Panc1 (cell line): ENCODE measurements at regions not wholly inside any gene's neighbourhood (a gene's known extent, or its start where the extent isn't known, plus 50 kb on each side); places are given as distances from the start of the nearest gene placed in this dataset.

Source experiments
- ATAC-seq: fragments of 200-7000 bp; cut with Tn5 transposase; 2 replicates; pipeline ENCODE4 v1.9.1; 2020; ENCODE audit warnings: mild to moderate bottlenecking, moderate library complexity
- BruUV-seq: library from RNA; stranded (reverse); fragments of 400-500 nt; replicated peaks from 2 replicates; lab custom pipeline; 2021; lab: Mats Ljungman, UMichigan
- CTCF ChIA-PET: fragments of 300-600 bp; sonication (Branson Sonifier 250); formaldehyde crosslinking; loops from one replicate; lab custom pipeline; 2022; ENCODE audit warnings: antibody characterized with exemption; lab: Charles Lee
- POLR2A ChIA-PET: fragments of 300-600 bp; sonication (Branson Sonifier 250); formaldehyde crosslinking; loops from one replicate; lab custom pipeline; 2022; ENCODE audit warnings: antibody characterized with exemption; lab: Charles Lee
- DNase-seq: peaks from one replicate; pipeline ENCODE4 v3.0.0-alpha.2; 2010; ENCODE audit warnings: low read depth, low spot score
- H3K27ac ChIP-seq: 2 replicates; pipeline ENCODE4 v1.5.1; 2011; ENCODE audit warnings: mild to moderate bottlenecking, low read length, inconsistent platforms
- H3K27me3 ChIP-seq: fragments of 200-500 bp; sonication (Bioruptor generic); 2 replicates; pipeline ENCODE4 v1.6.0; 2014; ENCODE audit warnings: low read length, inconsistent platforms; ENCODE audit not compliant: control insufficient read depth, insufficient read depth
- H3K36me3 ChIP-seq: fragments of 200-500 bp; sonication (Bioruptor generic); 2 replicates; pipeline ENCODE4 v1.5.1; 2014; ENCODE audit warnings: inconsistent platforms, mild to moderate bottlenecking, low read length, moderate library complexity; ENCODE audit not compliant: control insufficient read depth, insufficient read depth
- H3K4me1 ChIP-seq: 2 replicates; pipeline ENCODE4 v1.5.1; 2011; ENCODE audit warnings: inconsistent platforms, mild to moderate bottlenecking, low read length, moderate library complexity; ENCODE audit not compliant: control insufficient read depth, insufficient read depth
- H3K4me3 ChIP-seq, 2 experiments: 2 replicates each; pipeline ENCODE4 v1.5.1; 2011 to 2012; ENCODE audit warnings: low read depth in 2 of 2, low read length in 2 of 2, mild to moderate bottlenecking in 2 of 2, inconsistent platforms in 1 of 2, moderate library complexity in 1 of 2
- H3K9me3 ChIP-seq: fragments of 200-500 bp; sonication (Bioruptor generic); 2 replicates; pipeline ENCODE4 v1.5.1; 2014; ENCODE audit warnings: low read depth, mild to moderate bottlenecking, inconsistent platforms, low read length, moderate library complexity; ENCODE audit not compliant: control insufficient read depth, insufficient read depth
- POLR2AphosphoS5 ChIP-seq: IDR thresholded peaks from 2 replicates; pipeline ENCODE4 v1.6.1; 2012; ENCODE audit warnings: mild to moderate bottlenecking, low read depth, low read length, moderate library complexity
- SIN3A ChIP-seq: IDR thresholded peaks from 2 replicates; pipeline ENCODE4 v1.6.1; 2012; ENCODE audit warnings: low read depth, mild to moderate bottlenecking, low read length, moderate library complexity, borderline replicate concordance; ENCODE audit not compliant: insufficient read depth
- TCF7L2 ChIP-seq: IDR thresholded peaks from 2 replicates; pipeline ENCODE4 v1.6.1; 2011; ENCODE audit warnings: mild to moderate bottlenecking, low read depth, low read length, inconsistent platforms
- in situ Hi-C: cut with HindIII; loops from 2 replicates; pipeline ENCODE4 v1.10.0; 2016; ENCODE audit warnings: low sequenced_read_pairs, low pct_unique_long_range_greater_than_20kb
- intact Hi-C: fragments of 100-400 bp; cut with micrococcal nuclease; formaldehyde crosslinking; loops from one replicate; pipeline ENCODE4 v1.10.0; 2022; ENCODE audit not compliant: unreplicated experiment
- TF ChIP-seq, protein P1 (sequence below): fragments of 450-650 bp; IDR thresholded peaks from 2 replicates; pipeline ENCODE4 v1.5.1; 2017; ENCODE audit warnings: mild to moderate bottlenecking
- TF ChIP-seq, protein P2 (sequence below), 2 experiments: IDR thresholded peaks; 2 replicates each; pipeline ENCODE4 v1.6.1; 2011 to 2012; ENCODE audit warnings: low read depth in 2 of 2, control low read depth in 1 of 2, low read length in 1 of 2, mild to moderate bottlenecking in 1 of 2, moderate library complexity in 1 of 2; ENCODE audit not compliant: insufficient read depth in 1 of 2

DNA sequence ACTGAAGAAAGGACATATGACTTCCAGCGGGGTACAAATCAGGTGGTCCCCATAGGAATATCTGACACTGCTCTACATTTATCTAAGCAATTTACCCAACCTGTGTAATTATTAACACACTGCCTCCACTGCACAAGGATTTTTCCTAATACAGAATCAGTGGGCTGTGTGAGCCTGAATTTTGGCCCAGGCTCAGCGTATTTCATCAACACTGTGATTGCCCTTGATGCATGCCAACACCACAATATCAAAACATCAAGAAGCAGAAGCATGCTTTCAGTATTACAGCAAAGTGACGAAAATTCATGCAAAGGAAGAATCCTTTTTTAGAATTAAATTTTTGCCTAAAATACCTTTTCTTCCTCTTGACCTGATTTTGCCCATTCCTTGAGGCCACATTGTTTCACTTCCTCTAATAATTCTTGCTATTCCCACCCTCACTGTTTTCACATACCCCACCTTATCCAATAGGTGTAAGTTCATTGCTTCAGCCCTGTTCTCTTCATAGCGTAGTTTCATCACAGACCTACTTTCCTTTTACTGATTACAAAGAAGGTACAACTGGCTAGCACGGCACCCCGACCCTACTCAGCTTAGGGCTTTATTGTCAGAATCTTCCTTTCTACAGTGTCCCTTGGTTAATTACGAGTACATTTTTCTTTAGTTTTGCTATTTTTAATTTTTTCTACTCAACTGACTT is 83.7 kb upstream of the PTCHD4 start:
- intact Hi-C loops = no loop called here

DNA sequence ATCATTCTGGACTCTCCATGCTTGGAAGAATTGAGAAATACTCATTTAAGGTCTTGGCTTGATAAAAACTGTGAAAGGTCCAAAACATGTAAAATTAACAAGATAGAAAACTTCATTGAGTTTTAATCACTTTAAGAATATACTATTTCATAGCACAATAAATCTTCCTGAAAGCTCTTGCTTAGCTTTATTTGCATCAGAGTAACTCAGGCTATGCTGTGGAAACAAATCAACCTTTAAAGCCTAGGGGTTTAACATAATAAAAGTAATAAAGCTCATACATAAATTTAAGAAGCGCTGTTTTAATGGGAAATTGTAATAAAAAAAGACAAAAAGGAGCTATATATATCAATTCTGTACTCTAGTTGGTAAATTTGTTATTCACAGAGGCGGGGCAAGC is 77.2 kb upstream of the PTCHD4 start:
- intact Hi-C loops (no loop called here), in situ Hi-C loops (no loop called here)
- no peak overlapping the region for H3K27ac ChIP-seq
- BruUV-seq = no TSS peak
- no peak for ATAC-seq
- ChIA-PET CTCF (no interaction called here), POLR2A (no interaction called here)
- no peak overlapping the region for H3K4me3 ChIP-seq
- TF ChIP-seq POLR2AphosphoS5 (no peak), TCF7L2 (no peak), SIN3A (no peak)
- TF ChIP-seq, protein P1, sequence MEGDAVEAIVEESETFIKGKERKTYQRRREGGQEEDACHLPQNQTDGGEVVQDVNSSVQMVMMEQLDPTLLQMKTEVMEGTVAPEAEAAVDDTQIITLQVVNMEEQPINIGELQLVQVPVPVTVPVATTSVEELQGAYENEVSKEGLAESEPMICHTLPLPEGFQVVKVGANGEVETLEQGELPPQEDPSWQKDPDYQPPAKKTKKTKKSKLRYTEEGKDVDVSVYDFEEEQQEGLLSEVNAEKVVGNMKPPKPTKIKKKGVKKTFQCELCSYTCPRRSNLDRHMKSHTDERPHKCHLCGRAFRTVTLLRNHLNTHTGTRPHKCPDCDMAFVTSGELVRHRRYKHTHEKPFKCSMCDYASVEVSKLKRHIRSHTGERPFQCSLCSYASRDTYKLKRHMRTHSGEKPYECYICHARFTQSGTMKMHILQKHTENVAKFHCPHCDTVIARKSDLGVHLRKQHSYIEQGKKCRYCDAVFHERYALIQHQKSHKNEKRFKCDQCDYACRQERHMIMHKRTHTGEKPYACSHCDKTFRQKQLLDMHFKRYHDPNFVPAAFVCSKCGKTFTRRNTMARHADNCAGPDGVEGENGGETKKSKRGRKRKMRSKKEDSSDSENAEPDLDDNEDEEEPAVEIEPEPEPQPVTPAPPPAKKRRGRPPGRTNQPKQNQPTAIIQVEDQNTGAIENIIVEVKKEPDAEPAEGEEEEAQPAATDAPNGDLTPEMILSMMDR = no peak
- TF ChIP-seq, protein P2, sequence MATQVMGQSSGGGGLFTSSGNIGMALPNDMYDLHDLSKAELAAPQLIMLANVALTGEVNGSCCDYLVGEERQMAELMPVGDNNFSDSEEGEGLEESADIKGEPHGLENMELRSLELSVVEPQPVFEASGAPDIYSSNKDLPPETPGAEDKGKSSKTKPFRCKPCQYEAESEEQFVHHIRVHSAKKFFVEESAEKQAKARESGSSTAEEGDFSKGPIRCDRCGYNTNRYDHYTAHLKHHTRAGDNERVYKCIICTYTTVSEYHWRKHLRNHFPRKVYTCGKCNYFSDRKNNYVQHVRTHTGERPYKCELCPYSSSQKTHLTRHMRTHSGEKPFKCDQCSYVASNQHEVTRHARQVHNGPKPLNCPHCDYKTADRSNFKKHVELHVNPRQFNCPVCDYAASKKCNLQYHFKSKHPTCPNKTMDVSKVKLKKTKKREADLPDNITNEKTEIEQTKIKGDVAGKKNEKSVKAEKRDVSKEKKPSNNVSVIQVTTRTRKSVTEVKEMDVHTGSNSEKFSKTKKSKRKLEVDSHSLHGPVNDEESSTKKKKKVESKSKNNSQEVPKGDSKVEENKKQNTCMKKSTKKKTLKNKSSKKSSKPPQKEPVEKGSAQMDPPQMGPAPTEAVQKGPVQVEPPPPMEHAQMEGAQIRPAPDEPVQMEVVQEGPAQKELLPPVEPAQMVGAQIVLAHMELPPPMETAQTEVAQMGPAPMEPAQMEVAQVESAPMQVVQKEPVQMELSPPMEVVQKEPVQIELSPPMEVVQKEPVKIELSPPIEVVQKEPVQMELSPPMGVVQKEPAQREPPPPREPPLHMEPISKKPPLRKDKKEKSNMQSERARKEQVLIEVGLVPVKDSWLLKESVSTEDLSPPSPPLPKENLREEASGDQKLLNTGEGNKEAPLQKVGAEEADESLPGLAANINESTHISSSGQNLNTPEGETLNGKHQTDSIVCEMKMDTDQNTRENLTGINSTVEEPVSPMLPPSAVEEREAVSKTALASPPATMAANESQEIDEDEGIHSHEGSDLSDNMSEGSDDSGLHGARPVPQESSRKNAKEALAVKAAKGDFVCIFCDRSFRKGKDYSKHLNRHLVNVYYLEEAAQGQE (IDR thresholded peaks at IDR 0.05; ENCODE audit: insufficient read depth in 1 of 2, low read depth in 2 of 2, low read length in 1 of 2) = no peak
- H3K27me3 ChIP-seq = no peaks in the 10 kb centered on the region
- H3K36me3 ChIP-seq = no peaks in the 10 kb centered on the region; the same call in 1 of the 2 replicates
- no peaks in the 10 kb centered on the region for H3K4me1 ChIP-seq
- no peaks in the 10 kb centered on the region for H3K9me3 ChIP-seq
- no peak for DNase-seq

More for the DNA sequence above, 83.7 kb upstream of the PTCHD4 start:
- TF ChIP-seq, protein P1 = no peak
- TF ChIP-seq, protein P2 (IDR thresholded peaks at IDR 0.05; ENCODE audit: insufficient read depth in 1 of 2, low read depth in 2 of 2, low read length in 1 of 2) = no peak
- TF ChIP-seq SIN3A (no peak), POLR2AphosphoS5 (no peak), TCF7L2 (no peak)
- H3K4me3 ChIP-seq = no peak overlapping the region
- no peaks in the 10 kb centered on the region for H3K4me1 ChIP-seq
- in situ Hi-C loops = no loop called here
- no peaks in the 10 kb centered on the region for H3K9me3 ChIP-seq
- DNase-seq (no peak), ATAC-seq (no peak)
- no peaks in the 10 kb centered on the region; the same call in 1 of the 2 replicates for H3K36me3 ChIP-seq
- H3K27ac ChIP-seq = no peak overlapping the region
- ChIA-PET POLR2A (no interaction called here), CTCF (no interaction called here)
- no TSS peak for BruUV-seq
- H3K27me3 ChIP-seq = no peaks in the 10 kb centered on the region
